GM18519 (cell line): ENCODE measurements at regions not wholly inside any gene's neighbourhood (a gene's known extent, or its start where the extent isn't known, plus 50 kb on each side); places are given as distances from the start of the nearest gene placed in this dataset.
"Not testable (repeated sequence)": the region's sequence is repeated elsewhere in the genome, so short reads cannot be mapped to it uniquely, and the experiment has no call there.

Source experiments
- ATAC-seq: cut with Tn5 transposase; IDR thresholded peaks from one replicate; pipeline ENCODE4 v1.9.1; 2021; ENCODE audit warnings: mild to moderate bottlenecking, moderate library complexity; ENCODE audit not compliant: unreplicated experiment, low FRiP score

GRCh38 chr6:120553353-120553752, 780.9 kb downstream of the TBC1D32 start:
- ATAC-seq = no peak

- no peak for ATAC-seq
These were observed 788.9 kb downstream of the TBC1D32 start for GRCh38 chr6:120545353-120545752.

- ATAC-seq = no peak
These were observed 799.3 kb downstream of the TBC1D32 start for GRCh38 chr6:120534954-120535353.

- no peak for ATAC-seq
These were observed 807.7 kb downstream of the TBC1D32 start for GRCh38 chr6:120526576-120526975.

- no peak for ATAC-seq
These were observed 819.7 kb downstream of the TBC1D32 start for GRCh38 chr6:120514544-120514943.

- ATAC-seq = no peak
These were observed 822.6 kb downstream of the TBC1D32 start for GRCh38 chr6:120511712-120512111.

- ATAC-seq = no peak
These were observed 835.6 kb downstream of the TBC1D32 start for GRCh38 chr6:120498711-120499110.

GRCh38 chr6:120496661-120497060, 837.6 kb downstream of the TBC1D32 start:
- ATAC-seq = no peak

GRCh38 chr6:120493505-120493904, 840.8 kb downstream of the TBC1D32 start:
- no peak for ATAC-seq

- no peak for ATAC-seq
These were observed 844.3 kb downstream of the TBC1D32 start for GRCh38 chr6:120489941-120490340.

GRCh38 chr6:120484146-120484545, 850.1 kb downstream of the TBC1D32 start:
- ATAC-seq = no peak

GRCh38 chr6:120478650-120479049, 855.6 kb downstream of the TBC1D32 start:
- no peak for ATAC-seq

- ATAC-seq = no peak
These were observed 860.5 kb downstream of the TBC1D32 start for GRCh38 chr6:120473804-120474203.

GRCh38 chr6:120468486-120468885, 865.8 kb downstream of the TBC1D32 start:
- no peak for ATAC-seq

- no peak for ATAC-seq
These were observed 882.8 kb downstream of the TBC1D32 start for GRCh38 chr6:120451508-120451907.

GRCh38 chr6:120447605-120448004, 886.7 kb downstream of the TBC1D32 start:
- ATAC-seq = no peak

GRCh38 chr6:120432840-120433239, 901.4 kb downstream of the TBC1D32 start:
- not testable (repeated sequence) for ATAC-seq

- ATAC-seq = no peak
These were observed 902.4 kb downstream of the TBC1D32 start for GRCh38 chr6:120431841-120432240.

GRCh38 chr6:120411394-120411793, 922.9 kb downstream of the TBC1D32 start:
- no peak for ATAC-seq

- no peak for ATAC-seq
These were observed 923.7 kb downstream of the TBC1D32 start for GRCh38 chr6:120410586-120410985.

- no peak for ATAC-seq
These were observed 926.6 kb downstream of the TBC1D32 start for GRCh38 chr6:120407696-120408095.

- ATAC-seq = no peak
These were observed 928.3 kb downstream of the TBC1D32 start for GRCh38 chr6:120405947-120406346.

GRCh38 chr6:120395784-120396183, 938.5 kb downstream of the TBC1D32 start:
- ATAC-seq = no peak
